GM23338 (cell line): ENCODE measurements at regions not wholly inside any gene's neighbourhood (a gene's known extent, or its start where the extent isn't known, plus 50 kb on each side); places are given as distances from the start of the nearest gene placed in this dataset.

Source experiments
- ATAC-seq: fragments of 200-7000 bp; cut with Tn5 transposase; 3 replicates; pipeline ENCODE4 v1.9.1; 2020
- DNase-seq: peaks from one replicate; pipeline ENCODE4 v3.0.0-alpha.2; 2015; ENCODE audit warnings: low spot score
- H2AFZ ChIP-seq: fragments of 200-600 bp; sonication (generic); 2 replicates; pipeline ENCODE4 v1.8.0; 2016; ENCODE audit warnings: antibody characterized with exemption, mild to moderate bottlenecking, moderate library complexity
- H3F3A ChIP-seq: fragments of 200-600 bp; sonication (generic); replicated peaks from 2 replicates; pipeline ENCODE4 v1.8.0; 2017; ENCODE audit warnings: antibody characterized with exemption, mixed run types, low read depth
- H3K27ac ChIP-seq: fragments of 200-600 bp; sonication (generic); 2 replicates; pipeline ENCODE4 v1.6.1; 2016; ENCODE audit warnings: low read depth
- H3K27me3 ChIP-seq: fragments of 200-600 bp; sonication (generic); 2 replicates; pipeline ENCODE4 v1.8.0; 2016; ENCODE audit warnings: mild to moderate bottlenecking, mixed run types, moderate library complexity; ENCODE audit not compliant: insufficient read depth
- H3K36me3 ChIP-seq: fragments of 200-600 bp; sonication (generic); 2 replicates; pipeline ENCODE4 v1.8.0; 2016; ENCODE audit warnings: mild to moderate bottlenecking; ENCODE audit not compliant: insufficient read depth
- H3K4me1 ChIP-seq: fragments of 200-600 bp; sonication (generic); 2 replicates; pipeline ENCODE4 v1.8.0; 2016; ENCODE audit warnings: mild to moderate bottlenecking, moderate library complexity; ENCODE audit not compliant: insufficient read depth
- H3K4me2 ChIP-seq: fragments of 200-600 bp; sonication (generic); 2 replicates; pipeline ENCODE4 v1.7.1; 2017; ENCODE audit warnings: mixed run types
- H3K4me3 ChIP-seq: fragments of 200-600 bp; sonication (generic); 2 replicates; pipeline ENCODE4 v1.6.1; 2016; ENCODE audit warnings: mixed run types
- H3K79me2 ChIP-seq: fragments of 200-600 bp; sonication (generic); replicated peaks from 2 replicates; pipeline ENCODE4 v1.8.0; 2017; ENCODE audit warnings: mild to moderate bottlenecking; ENCODE audit not compliant: insufficient read depth
- H3K9me2 ChIP-seq: fragments of 200-600 bp; sonication (generic); 2 replicates; pipeline ENCODE4 v1.8.0; 2017; ENCODE audit not compliant: insufficient read depth
- H4K20me1 ChIP-seq: fragments of 200-600 bp; sonication (generic); replicated peaks from 2 replicates; pipeline ENCODE4 v1.8.0; 2017; ENCODE audit warnings: mild to moderate bottlenecking; ENCODE audit not compliant: insufficient read depth
- H3K27ac Mint-ChIP-seq: 2 replicates; pipeline ENCODE4 v1.8.0; 2020; ENCODE audit warnings: inconsistent platforms, mild to moderate bottlenecking, moderate library complexity, mixed read lengths
- H3K27me3 Mint-ChIP-seq: 3 replicates; pipeline ENCODE4 v1.8.0; 2022; ENCODE audit warnings: low read depth, mild to moderate bottlenecking, moderate library complexity, mixed read lengths, inconsistent platforms; ENCODE audit not compliant: insufficient read depth, poor library complexity
- H3K36me3 Mint-ChIP-seq: 3 replicates; pipeline ENCODE4 v1.8.0; 2021; ENCODE audit warnings: low read depth, mild to moderate bottlenecking, inconsistent platforms, moderate library complexity, mixed read lengths
- H3K4me1 Mint-ChIP-seq: 3 replicates; pipeline ENCODE4 v1.8.0; 2020; ENCODE audit warnings: mild to moderate bottlenecking, inconsistent platforms, mixed read lengths
- H3K4me3 Mint-ChIP-seq: 3 replicates; pipeline ENCODE4 v1.8.0; 2021; ENCODE audit warnings: moderate library complexity, mild to moderate bottlenecking, inconsistent platforms, mixed read lengths
- H3K9me3 Mint-ChIP-seq: 3 replicates; pipeline ENCODE4 v1.8.0; 2020; ENCODE audit warnings: moderate library complexity, mild to moderate bottlenecking, inconsistent platforms, mixed read lengths
- EZH2phosphoT487 ChIP-seq: fragments of 200-600 bp; sonication (generic); IDR thresholded peaks from one replicate; pipeline ENCODE4 v1.8.1; 2018; ENCODE audit warnings: antibody characterized with exemption; ENCODE audit not compliant: unreplicated experiment
- NANOG ChIP-seq: IDR thresholded peaks from 2 replicates; pipeline ENCODE4 v1.6.1; 2016; ENCODE audit warnings: antibody characterized with exemption, borderline replicate concordance
- TF ChIP-seq, protein P1 (sequence below): IDR thresholded peaks from one replicate; pipeline ENCODE4 v1.6.1; 2018; ENCODE audit warnings: antibody characterized with exemption; ENCODE audit not compliant: unreplicated experiment
- TF ChIP-seq, protein P2 (sequence below): fragments of 250-450 bp; sonication (Bioruptor Pico); IDR thresholded peaks from 2 replicates; pipeline ENCODE4 v1.5.0; 2020; ENCODE audit warnings: mild to moderate bottlenecking, moderate library complexity

DNA sequence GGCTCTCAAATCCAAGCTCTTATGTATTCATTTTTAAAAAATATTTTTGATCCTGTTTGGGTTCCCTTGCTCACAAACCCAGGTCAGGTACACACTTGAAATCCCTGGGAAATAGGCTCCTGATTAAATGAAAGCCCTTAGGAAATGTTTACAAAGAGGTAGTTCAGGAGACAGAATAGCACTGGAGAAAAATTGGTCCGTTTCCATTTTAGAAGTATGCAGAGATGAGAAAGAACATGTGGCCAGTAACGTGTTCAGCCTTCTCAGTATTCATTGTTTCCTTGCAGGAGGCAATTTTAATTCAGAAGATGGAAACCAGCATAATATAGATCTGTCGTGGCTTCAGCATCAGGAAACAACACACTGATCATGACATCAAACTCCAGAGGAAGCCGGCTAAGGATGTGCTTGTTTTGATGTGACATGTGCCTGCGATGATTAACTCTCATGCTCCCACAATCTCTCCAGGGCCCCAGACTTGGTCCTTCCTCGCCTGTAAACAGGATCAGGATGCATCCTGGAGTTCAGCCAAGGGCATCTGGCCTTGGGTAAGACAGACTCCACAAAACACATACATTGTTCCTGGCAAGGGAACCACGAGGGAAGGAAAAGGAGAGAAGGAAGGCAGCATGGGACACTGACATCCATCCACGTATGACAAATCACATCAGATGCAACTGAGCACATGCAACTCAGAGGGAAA lies 350.5 kb upstream of the THBS1 start (continued):
- TF ChIP-seq, protein P1, sequence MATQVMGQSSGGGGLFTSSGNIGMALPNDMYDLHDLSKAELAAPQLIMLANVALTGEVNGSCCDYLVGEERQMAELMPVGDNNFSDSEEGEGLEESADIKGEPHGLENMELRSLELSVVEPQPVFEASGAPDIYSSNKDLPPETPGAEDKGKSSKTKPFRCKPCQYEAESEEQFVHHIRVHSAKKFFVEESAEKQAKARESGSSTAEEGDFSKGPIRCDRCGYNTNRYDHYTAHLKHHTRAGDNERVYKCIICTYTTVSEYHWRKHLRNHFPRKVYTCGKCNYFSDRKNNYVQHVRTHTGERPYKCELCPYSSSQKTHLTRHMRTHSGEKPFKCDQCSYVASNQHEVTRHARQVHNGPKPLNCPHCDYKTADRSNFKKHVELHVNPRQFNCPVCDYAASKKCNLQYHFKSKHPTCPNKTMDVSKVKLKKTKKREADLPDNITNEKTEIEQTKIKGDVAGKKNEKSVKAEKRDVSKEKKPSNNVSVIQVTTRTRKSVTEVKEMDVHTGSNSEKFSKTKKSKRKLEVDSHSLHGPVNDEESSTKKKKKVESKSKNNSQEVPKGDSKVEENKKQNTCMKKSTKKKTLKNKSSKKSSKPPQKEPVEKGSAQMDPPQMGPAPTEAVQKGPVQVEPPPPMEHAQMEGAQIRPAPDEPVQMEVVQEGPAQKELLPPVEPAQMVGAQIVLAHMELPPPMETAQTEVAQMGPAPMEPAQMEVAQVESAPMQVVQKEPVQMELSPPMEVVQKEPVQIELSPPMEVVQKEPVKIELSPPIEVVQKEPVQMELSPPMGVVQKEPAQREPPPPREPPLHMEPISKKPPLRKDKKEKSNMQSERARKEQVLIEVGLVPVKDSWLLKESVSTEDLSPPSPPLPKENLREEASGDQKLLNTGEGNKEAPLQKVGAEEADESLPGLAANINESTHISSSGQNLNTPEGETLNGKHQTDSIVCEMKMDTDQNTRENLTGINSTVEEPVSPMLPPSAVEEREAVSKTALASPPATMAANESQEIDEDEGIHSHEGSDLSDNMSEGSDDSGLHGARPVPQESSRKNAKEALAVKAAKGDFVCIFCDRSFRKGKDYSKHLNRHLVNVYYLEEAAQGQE, result no peak
- TF ChIP-seq NANOG, result no peak
- no peak for TF ChIP-seq EZH2phosphoT487

DNA sequence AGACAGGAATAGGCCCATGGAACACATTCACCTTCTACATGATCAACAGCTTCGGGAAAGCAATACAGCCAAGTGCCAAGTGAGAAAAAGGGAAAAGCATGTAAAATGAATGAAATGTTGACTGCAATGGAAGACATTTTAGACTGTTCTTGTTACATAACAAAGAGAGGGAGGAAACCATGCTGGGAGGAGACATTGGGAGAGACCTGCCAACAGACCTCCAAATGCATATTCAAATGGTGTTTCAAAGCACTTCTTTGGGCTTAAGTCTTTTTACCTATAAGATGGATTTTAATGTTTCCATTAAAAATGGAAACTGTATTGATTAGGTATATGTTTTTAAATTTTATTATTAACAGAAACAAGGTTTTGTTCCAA lies 350.0 kb upstream of the THBS1 start:
- no peaks in the 10 kb centered on the region for H3K4me1 ChIP-seq
- Mint-ChIP-seq H3K27ac (peak overlapping the region; percentile 23; the same call in 1 of the 2 replicates), H3K9me3 (no peaks in the 10 kb centered on the region; the same call in 2 of the 3 replicates), H3K4me3 (no peak overlapping the region), H3K27me3 (no peaks in the 10 kb centered on the region), H3K4me1 (peaks cover 8% of the 10 kb centered on the region), H3K36me3 (no peaks in the 10 kb centered on the region)
- peak overlapping the region; percentile 10; the same call in 1 of the 2 replicates for H2AFZ ChIP-seq
- no peak overlapping the region for H3K4me3 ChIP-seq
- H3F3A ChIP-seq, result no peaks in the 10 kb centered on the region
- H3K79me2 ChIP-seq, result no peaks in the 10 kb centered on the region
- DNase-seq (peak; percentile 56), ATAC-seq (peak; percentile 44; the same call in 2 of the 3 replicates)
- 0 out of 2 replicates have a peak, but pooled peaks cover 1% of the 10 kb centered on the region for H3K9me2 ChIP-seq
- no peak for TF ChIP-seq NANOG
- TF ChIP-seq, protein P2, sequence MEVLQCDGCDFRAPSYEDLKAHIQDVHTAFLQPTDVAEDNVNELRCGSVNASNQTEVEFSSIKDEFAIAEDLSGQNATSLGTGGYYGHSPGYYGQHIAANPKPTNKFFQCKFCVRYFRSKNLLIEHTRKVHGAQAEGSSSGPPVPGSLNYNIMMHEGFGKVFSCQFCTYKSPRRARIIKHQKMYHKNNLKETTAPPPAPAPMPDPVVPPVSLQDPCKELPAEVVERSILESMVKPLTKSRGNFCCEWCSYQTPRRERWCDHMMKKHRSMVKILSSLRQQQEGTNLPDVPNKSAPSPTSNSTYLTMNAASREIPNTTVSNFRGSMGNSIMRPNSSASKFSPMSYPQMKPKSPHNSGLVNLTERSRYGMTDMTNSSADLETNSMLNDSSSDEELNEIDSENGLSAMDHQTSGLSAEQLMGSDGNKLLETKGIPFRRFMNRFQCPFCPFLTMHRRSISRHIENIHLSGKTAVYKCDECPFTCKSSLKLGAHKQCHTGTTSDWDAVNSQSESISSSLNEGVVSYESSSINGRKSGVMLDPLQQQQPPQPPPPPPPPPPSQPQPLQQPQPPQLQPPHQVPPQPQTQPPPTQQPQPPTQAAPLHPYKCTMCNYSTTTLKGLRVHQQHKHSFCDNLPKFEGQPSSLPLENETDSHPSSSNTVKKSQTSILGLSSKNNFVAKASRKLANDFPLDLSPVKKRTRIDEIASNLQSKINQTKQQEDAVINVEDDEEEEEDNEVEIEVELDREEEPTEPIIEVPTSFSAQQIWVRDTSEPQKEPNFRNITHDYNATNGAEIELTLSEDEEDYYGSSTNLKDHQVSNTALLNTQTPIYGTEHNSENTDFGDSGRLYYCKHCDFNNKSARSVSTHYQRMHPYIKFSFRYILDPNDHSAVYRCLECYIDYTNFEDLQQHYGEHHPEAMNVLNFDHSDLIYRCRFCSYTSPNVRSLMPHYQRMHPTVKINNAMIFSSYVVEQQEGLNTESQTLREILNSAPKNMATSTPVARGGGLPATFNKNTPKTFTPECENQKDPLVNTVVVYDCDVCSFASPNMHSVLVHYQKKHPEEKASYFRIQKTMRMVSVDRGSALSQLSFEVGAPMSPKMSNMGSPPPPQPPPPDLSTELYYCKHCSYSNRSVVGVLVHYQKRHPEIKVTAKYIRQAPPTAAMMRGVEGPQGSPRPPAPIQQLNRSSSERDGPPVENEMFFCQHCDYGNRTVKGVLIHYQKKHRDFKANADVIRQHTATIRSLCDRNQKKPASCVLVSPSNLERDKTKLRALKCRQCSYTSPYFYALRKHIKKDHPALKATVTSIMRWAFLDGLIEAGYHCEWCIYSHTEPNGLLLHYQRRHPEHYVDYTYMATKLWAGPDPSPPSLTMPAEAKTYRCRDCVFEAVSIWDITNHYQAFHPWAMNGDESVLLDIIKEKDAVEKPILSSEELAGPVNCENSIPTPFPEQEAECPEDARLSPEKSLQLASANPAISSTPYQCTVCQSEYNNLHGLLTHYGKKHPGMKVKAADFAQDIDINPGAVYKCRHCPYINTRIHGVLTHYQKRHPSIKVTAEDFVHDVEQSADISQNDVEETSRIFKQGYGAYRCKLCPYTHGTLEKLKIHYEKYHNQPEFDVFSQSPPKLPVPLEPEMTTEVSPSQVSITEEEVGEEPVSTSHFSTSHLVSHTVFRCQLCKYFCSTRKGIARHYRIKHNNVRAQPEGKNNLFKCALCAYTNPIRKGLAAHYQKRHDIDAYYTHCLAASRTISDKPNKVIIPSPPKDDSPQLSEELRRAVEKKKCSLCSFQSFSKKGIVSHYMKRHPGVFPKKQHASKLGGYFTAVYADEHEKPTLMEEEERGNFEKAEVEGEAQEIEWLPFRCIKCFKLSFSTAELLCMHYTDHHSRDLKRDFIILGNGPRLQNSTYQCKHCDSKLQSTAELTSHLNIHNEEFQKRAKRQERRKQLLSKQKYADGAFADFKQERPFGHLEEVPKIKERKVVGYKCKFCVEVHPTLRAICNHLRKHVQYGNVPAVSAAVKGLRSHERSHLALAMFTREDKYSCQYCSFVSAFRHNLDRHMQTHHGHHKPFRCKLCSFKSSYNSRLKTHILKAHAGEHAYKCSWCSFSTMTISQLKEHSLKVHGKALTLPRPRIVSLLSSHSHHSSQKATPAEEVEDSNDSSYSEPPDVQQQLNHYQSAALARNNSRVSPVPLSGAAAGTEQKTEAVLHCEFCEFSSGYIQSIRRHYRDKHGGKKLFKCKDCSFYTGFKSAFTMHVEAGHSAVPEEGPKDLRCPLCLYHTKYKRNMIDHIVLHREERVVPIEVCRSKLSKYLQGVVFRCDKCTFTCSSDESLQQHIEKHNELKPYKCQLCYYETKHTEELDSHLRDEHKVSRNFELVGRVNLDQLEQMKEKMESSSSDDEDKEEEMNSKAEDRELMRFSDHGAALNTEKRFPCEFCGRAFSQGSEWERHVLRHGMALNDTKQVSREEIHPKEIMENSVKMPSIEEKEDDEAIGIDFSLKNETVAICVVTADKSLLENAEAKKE (CRISPR knock-in tag), result 0 out of 2 replicates have a peak, but pooled peaks have one; percentile 55
- H3K27me3 ChIP-seq, result no peaks in the 10 kb centered on the region
- no peak overlapping the region for H3K4me2 ChIP-seq
- H4K20me1 ChIP-seq, result no peaks in the 10 kb centered on the region
- no peaks in the 10 kb centered on the region for H3K36me3 ChIP-seq
- peak overlapping the region; percentile 30; the same call in 1 of the 2 replicates for H3K27ac ChIP-seq
